ENCODE measurements at regions not wholly inside any gene's neighbourhood (a gene's known extent, or its start where the extent isn't known, plus 50 kb on each side); places are given as distances from the start of the nearest gene placed in this dataset.

DNA sequence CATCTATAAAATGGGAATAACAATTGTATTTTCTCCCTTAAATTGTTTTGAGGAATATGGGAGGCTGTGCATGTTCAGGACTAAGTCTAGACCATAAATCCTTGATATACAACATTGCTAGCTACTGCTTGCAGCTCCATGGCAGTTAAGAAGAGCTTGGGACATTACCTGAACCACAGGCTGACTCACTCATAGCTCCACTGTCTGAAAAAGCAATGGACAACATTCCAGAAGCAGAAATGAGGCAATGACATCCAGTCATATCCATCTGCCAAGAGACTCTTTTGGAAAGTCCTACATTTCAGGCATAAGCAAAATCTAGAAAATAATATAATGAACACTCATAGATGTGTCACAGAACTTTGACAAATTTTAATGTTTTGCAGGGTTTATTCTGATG, 167.3 kb upstream of the LEF1 start:
- TF ChIP-seq GATA2 (IDR thresholded peaks at IDR 0.05; ENCODE audit: low read depth, low read length) (no peak), GATA3 (IDR thresholded peaks at IDR 0.05; ENCODE audit: low read depth, low read length) (no peak)

Data from SH-SY5Y (cell line).